GM18867 (cell line): ENCODE measurements at regions not wholly inside any gene's neighbourhood (a gene's known extent, or its start where the extent isn't known, plus 50 kb on each side); places are given as distances from the start of the nearest gene placed in this dataset.
"Not testable (repeated sequence)": the region's sequence is repeated elsewhere in the genome, so short reads cannot be mapped to it uniquely, and the experiment has no call there.

Source experiments
- ATAC-seq: cut with Tn5 transposase; IDR thresholded peaks from one replicate; pipeline ENCODE4 v1.9.1; 2021; ENCODE audit warnings: mild to moderate bottlenecking, moderate library complexity; ENCODE audit not compliant: unreplicated experiment

- no peak for ATAC-seq
These were observed 307.7 kb downstream of the SIPA1L2 start for GRCh38 chr1:232322162-232322734.

- no peak for ATAC-seq
These were observed 310.3 kb downstream of the SIPA1L2 start for GRCh38 chr1:232319518-232320210.

GRCh38 chr1:232319072-232319471 lies 310.9 kb downstream of the SIPA1L2 start:
- no peak for ATAC-seq

- no peak for ATAC-seq
These were observed 311.8 kb downstream of the SIPA1L2 start for GRCh38 chr1:232318143-232318542.

DNA sequence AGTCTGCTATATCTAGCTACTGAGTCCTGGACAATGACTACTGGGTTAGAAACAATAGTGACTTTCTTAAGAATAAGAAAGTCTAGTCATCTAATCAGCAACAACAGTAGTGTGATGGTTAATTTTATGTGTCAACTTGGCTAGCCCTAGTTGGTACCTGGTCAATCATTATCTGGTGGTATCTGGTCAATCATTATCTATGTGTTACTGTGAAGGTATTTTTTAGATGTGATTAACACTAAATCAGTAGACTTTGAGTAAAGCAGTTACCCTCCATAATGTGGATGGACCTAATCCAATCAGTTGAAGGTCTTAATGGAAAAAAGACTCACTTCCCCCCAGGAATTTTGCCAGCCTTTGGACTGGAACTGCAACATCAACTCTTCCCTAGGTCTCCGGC lies 312.6 kb downstream of the SIPA1L2 start:
- no peak for ATAC-seq

GRCh38 chr1:232316864-232317263 lies 313.1 kb downstream of the SIPA1L2 start:
- no peak for ATAC-seq

- not testable (repeated sequence) for ATAC-seq
These were observed 316.1 kb downstream of the SIPA1L2 start for GRCh38 chr1:232313876-232314275.

DNA sequence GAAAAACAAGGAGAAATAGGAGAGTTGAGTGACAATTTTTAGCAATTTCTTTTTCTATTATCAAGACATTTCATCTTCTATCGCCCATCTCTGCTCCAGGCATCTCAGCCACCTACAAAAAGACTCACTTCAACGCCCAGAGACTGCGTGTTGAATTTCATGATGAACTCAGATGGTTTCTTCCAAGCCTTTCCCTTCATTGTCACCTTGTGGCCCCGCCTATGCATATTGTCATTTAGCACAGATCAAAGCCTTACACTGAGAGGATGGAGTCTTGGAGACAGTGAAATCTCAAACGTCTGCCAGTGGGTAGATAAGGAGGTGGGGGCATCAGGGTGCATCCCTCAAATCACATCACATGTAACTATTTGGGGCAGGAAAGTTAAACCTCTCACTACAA lies 319.4 kb downstream of the SIPA1L2 start:
- ATAC-seq, result no peak

DNA sequence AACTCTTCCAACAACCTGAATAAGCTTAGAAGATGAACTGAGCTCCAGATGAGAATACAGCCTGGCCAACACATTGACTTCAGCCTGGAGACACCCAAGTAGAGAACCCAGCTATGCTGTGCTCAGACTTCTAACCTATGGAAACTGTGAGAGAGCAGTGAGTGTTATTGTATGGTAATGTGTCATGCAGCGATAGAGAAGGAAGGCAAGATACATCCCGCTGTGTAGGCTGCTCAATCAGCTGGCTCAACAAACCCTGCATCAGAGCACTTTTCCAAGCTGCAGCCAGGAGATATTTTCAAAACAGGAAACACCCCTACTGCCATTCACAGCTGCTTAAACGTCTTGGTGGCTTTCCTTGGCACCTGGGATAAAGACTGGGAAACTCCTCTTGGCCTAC lies 321.3 kb downstream of the SIPA1L2 start:
- no peak for ATAC-seq

DNA sequence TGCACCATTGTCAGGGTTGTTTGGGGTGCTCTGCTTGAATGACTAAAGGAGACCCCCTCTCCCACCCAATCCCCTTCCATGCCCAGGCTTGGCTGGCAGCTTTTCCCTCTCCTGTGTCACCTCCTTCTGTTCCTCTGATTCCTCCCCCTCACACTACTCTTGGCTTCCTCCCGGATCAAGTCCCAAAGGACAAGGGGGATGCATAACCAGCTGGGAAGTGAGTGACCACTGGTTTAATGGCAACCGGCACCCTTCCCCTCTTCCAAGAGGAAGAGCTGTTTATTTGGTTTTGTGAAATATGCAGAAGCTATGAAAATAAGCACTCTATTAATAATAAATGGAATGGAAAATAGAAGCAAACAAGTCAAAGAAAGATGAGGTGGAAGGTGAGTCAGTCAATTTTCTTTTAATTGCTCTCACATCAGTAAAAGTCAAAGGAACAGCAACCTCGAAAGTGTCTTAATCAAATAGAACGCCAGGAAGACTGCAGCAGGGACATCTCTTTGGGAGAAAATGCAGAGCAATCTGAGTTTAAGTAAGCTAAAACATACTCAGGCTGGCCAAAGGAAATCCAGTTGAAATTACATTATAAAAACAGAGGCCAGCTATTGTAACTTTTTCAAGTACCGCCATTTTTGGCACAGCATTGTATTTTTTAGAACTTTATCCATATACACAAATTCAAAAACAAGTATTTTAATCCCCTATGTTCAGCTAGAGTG lies 322.5 kb downstream of the SIPA1L2 start:
- ATAC-seq, result no peak

GRCh38 chr1:232306269-232306961 lies 323.5 kb downstream of the SIPA1L2 start:
- no peak for ATAC-seq

DNA sequence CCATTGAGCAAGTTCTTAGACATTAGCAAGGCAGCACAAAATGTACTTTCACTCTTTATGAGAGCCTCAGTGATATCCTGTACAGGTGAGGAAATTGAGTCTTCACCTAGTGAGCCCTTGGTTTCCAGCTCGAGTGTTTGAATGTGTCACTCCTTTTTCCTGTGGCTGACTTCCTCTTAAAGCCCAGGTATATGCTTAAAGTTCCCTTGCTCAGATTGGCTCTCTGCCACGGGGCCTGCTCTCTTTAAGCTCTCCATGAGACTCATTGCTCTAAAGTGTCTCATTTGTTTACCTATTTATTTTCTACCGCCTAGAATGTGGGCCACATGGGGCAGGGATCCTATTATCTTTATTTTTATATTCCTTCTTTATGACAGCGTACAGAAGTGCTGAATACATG lies 324.9 kb downstream of the SIPA1L2 start:
- no peak for ATAC-seq

GRCh38 chr1:232303222-232303620 lies 326.7 kb downstream of the SIPA1L2 start:
- ATAC-seq, result no peak

GRCh38 chr1:232302376-232303221 lies 327.3 kb downstream of the SIPA1L2 start:
- no peak for ATAC-seq

DNA sequence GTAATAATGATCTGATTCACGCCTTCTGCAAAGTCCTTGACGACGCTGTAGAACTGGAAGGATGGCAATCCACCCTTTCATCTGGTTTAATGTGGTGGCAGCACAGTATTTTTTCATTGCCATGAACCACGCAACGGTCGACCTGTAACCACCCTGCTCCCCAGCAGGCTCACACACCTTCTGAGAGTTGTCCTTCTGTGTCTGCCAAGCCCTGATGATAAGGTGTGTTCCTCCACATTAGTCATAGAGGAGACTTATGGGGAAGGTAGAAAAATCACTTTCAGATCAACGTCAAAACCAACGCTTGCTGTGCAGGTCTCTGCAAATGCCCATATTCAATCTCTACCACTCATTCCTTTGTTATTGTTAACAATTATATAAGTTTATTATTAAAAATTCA lies 328.7 kb downstream of the SIPA1L2 start:
- ATAC-seq, result no peak

DNA sequence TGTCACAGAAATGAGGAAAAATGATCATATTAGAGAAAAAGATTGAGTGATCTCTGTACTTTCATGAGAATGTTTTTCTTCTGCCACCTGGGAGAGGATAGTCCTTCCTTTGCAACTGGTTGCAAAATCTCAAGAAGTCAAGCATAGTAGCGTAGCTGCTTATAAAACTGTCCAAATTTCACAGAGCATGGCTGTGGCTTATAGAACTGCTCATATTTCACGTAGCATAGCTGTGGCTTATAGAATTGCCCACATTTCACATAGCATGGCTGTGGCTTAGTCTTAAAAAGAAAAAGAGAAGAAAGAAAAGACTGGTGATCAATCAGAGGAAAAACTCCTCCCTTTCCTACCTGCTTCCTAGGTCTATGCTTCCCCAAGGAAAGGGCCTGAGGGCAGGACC lies 329.5 kb downstream of the SIPA1L2 start:
- no peak for ATAC-seq

GRCh38 chr1:232296461-232296860 lies 333.5 kb downstream of the SIPA1L2 start:
- no peak for ATAC-seq

GRCh38 chr1:232293361-232293760 lies 336.6 kb downstream of the SIPA1L2 start:
- ATAC-seq, result no peak

DNA sequence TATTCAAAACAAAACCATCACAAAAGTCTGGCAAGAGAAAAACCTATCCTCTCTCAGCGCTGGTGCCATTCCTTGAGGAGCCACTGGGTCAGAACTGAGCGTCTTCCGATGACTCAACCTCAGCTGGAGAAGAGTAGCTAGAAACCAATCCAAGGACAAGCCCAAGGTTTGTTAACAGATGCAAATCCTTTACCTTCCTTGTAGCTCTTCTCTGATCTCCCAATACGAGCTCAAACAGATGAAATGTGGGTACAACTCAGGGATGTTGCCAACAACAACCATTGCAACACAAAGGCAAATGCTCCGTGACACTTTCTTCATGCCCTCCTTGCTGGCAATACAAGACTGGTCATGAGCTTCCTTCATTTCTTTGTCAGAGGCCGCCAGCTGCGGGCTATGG lies 337.1 kb downstream of the SIPA1L2 start:
- ATAC-seq, result no peak

DNA sequence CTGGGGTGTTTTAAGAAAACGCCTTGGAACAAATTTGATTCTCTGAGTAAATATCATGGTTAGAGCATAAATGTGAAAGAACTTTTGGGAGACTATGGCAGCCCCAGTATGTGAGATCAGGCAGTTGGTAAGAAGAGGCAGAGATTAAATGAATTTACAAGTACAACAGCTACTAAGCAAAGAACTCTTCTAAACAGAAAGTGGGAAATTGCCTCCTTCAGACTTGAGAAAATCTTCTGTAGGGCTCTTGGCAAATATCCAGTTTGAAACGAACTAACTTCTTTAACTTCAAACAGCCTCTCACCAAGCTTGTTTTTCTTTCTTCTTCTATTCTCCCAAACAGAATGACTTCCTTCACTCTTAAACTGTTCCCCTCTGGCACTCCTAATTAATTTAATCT lies 337.7 kb downstream of the SIPA1L2 start:
- no peak for ATAC-seq

DNA sequence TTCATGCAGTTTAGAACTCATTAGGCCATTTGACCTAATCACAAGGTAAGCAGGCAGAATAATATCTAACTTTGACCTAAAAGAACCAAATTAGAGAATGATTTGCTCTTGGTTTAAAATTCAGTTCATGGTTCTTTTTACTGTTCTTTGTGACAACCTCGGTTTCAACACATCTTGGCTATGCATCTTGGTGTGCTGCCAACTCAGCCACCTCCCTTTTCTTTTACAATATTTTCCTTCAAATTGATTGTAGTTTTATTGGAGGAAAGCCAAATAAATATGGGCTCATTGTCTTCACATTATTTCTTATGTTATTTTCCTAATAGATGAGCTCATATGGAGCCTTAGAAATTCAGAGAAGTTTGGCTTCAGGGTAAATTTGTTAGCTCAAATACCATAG lies 338.3 kb downstream of the SIPA1L2 start:
- no peak for ATAC-seq
